GM23338 (cell line): ENCODE measurements at regions not wholly inside any gene's neighbourhood (a gene's known extent, or its start where the extent isn't known, plus 50 kb on each side); places are given as distances from the start of the nearest gene placed in this dataset.

Experiments used
- ATAC-seq: fragments of 200-7000 bp; cut with Tn5 transposase; 3 replicates; pipeline ENCODE4 v1.9.1; 2020
- DNase-seq: peaks from one replicate; pipeline ENCODE4 v3.0.0-alpha.2; 2015; ENCODE audit warnings: low spot score
- H2AFZ ChIP-seq: fragments of 200-600 bp; sonication (generic); 2 replicates; pipeline ENCODE4 v1.8.0; 2016; ENCODE audit warnings: antibody characterized with exemption, mild to moderate bottlenecking, moderate library complexity
- H3F3A ChIP-seq: fragments of 200-600 bp; sonication (generic); replicated peaks from 2 replicates; pipeline ENCODE4 v1.8.0; 2017; ENCODE audit warnings: antibody characterized with exemption, mixed run types, low read depth
- H3K27ac ChIP-seq: fragments of 200-600 bp; sonication (generic); 2 replicates; pipeline ENCODE4 v1.6.1; 2016; ENCODE audit warnings: low read depth
- H3K27me3 ChIP-seq: fragments of 200-600 bp; sonication (generic); 2 replicates; pipeline ENCODE4 v1.8.0; 2016; ENCODE audit warnings: mild to moderate bottlenecking, mixed run types, moderate library complexity; ENCODE audit not compliant: insufficient read depth
- H3K36me3 ChIP-seq: fragments of 200-600 bp; sonication (generic); 2 replicates; pipeline ENCODE4 v1.8.0; 2016; ENCODE audit warnings: mild to moderate bottlenecking; ENCODE audit not compliant: insufficient read depth
- H3K4me1 ChIP-seq: fragments of 200-600 bp; sonication (generic); 2 replicates; pipeline ENCODE4 v1.8.0; 2016; ENCODE audit warnings: mild to moderate bottlenecking, moderate library complexity; ENCODE audit not compliant: insufficient read depth
- H3K4me2 ChIP-seq: fragments of 200-600 bp; sonication (generic); 2 replicates; pipeline ENCODE4 v1.7.1; 2017; ENCODE audit warnings: mixed run types
- H3K4me3 ChIP-seq: fragments of 200-600 bp; sonication (generic); 2 replicates; pipeline ENCODE4 v1.6.1; 2016; ENCODE audit warnings: mixed run types
- H3K79me2 ChIP-seq: fragments of 200-600 bp; sonication (generic); replicated peaks from 2 replicates; pipeline ENCODE4 v1.8.0; 2017; ENCODE audit warnings: mild to moderate bottlenecking; ENCODE audit not compliant: insufficient read depth
- H3K9me2 ChIP-seq: fragments of 200-600 bp; sonication (generic); 2 replicates; pipeline ENCODE4 v1.8.0; 2017; ENCODE audit not compliant: insufficient read depth
- H4K20me1 ChIP-seq: fragments of 200-600 bp; sonication (generic); replicated peaks from 2 replicates; pipeline ENCODE4 v1.8.0; 2017; ENCODE audit warnings: mild to moderate bottlenecking; ENCODE audit not compliant: insufficient read depth
- H3K27ac Mint-ChIP-seq: 2 replicates; pipeline ENCODE4 v1.8.0; 2020; ENCODE audit warnings: inconsistent platforms, mild to moderate bottlenecking, moderate library complexity, mixed read lengths
- H3K27me3 Mint-ChIP-seq: 3 replicates; pipeline ENCODE4 v1.8.0; 2022; ENCODE audit warnings: low read depth, mild to moderate bottlenecking, moderate library complexity, mixed read lengths, inconsistent platforms; ENCODE audit not compliant: insufficient read depth, poor library complexity
- H3K36me3 Mint-ChIP-seq: 3 replicates; pipeline ENCODE4 v1.8.0; 2021; ENCODE audit warnings: low read depth, mild to moderate bottlenecking, inconsistent platforms, moderate library complexity, mixed read lengths
- H3K4me1 Mint-ChIP-seq: 3 replicates; pipeline ENCODE4 v1.8.0; 2020; ENCODE audit warnings: mild to moderate bottlenecking, inconsistent platforms, mixed read lengths
- H3K4me3 Mint-ChIP-seq: 3 replicates; pipeline ENCODE4 v1.8.0; 2021; ENCODE audit warnings: moderate library complexity, mild to moderate bottlenecking, inconsistent platforms, mixed read lengths
- H3K9me3 Mint-ChIP-seq: 3 replicates; pipeline ENCODE4 v1.8.0; 2020; ENCODE audit warnings: moderate library complexity, mild to moderate bottlenecking, inconsistent platforms, mixed read lengths
- CREB1 ChIP-seq: fragments of 250-450 bp; sonication (Bioruptor Pico); IDR thresholded peaks from 2 replicates; pipeline ENCODE4 v1.5.0; 2020; ENCODE audit warnings: low read depth, mild to moderate bottlenecking, moderate library complexity
- CTCF ChIP-seq, 2 experiments: fragments of 200-600 bp in 1 of 2; sonication (generic) in 1 of 2; conservative IDR thresholded peaks; 2 replicates each; pipeline versions ENCODE4 v1.5.1 to v1.6.1; 2016 to 2017; ENCODE audit warnings: antibody characterized with exemption in 2 of 2, low read depth in 2 of 2, mild to moderate bottlenecking in 2 of 2, moderate library complexity in 1 of 2
- EZH2 ChIP-seq: fragments of 200-600 bp; sonication (generic); IDR thresholded peaks from one replicate; pipeline ENCODE4 v1.8.0; 2017; ENCODE audit warnings: antibody characterized with exemption, mild to moderate bottlenecking, low read depth; ENCODE audit not compliant: unreplicated experiment
- EZH2phosphoT487 ChIP-seq: fragments of 200-600 bp; sonication (generic); IDR thresholded peaks from one replicate; pipeline ENCODE4 v1.8.1; 2018; ENCODE audit warnings: antibody characterized with exemption; ENCODE audit not compliant: unreplicated experiment
- NANOG ChIP-seq: IDR thresholded peaks from 2 replicates; pipeline ENCODE4 v1.6.1; 2016; ENCODE audit warnings: antibody characterized with exemption, borderline replicate concordance
- POLR2AphosphoS5 ChIP-seq: IDR thresholded peaks from 2 replicates; pipeline ENCODE4 v1.6.1; 2016; ENCODE audit warnings: antibody characterized with exemption, low read depth
- STAT1 ChIP-seq: IDR thresholded peaks from one replicate; pipeline ENCODE4 v1.6.1; 2016; ENCODE audit warnings: antibody characterized with exemption; ENCODE audit not compliant: unreplicated experiment
- ZNF114 ChIP-seq: fragments of 250-450 bp; sonication (Bioruptor Pico); IDR thresholded peaks from 2 replicates; pipeline ENCODE4 v1.5.0; 2020; ENCODE audit warnings: mild to moderate bottlenecking, moderate library complexity
- ZNF331 ChIP-seq: fragments of 250-450 bp; sonication (Bioruptor Pico); IDR thresholded peaks from 2 replicates; pipeline ENCODE4 v1.5.0; 2020; ENCODE audit warnings: low read depth, mild to moderate bottlenecking, moderate library complexity
- ZNF462 ChIP-seq: fragments of 250-450 bp; sonication (Bioruptor Pico); IDR thresholded peaks from 2 replicates; pipeline ENCODE4 v1.5.0; 2020; ENCODE audit warnings: mild to moderate bottlenecking, moderate library complexity

DNA sequence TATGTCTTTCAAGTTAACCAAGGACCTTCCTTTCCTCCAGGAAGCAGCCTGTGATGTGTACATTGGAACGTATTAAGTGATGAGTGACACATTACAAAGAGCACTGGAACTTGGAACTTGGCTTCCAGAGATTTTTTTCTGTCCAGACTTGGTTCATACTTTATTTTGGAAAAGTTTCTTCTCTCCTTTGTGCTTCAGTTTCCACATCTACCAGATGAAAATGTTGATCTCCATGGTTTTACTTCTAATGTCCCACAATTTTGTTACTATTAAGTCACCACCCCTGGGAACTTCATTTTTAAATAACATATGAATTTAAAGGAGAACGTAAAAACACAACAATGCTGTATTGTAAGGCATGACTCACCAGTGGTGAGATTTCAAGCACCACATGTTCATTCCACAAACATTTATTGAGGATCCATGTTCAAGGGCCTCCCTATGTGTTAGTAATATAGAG lies 290.7 kb upstream of the LMCD1 start:
- Histone ChIP-seq H3K4me2 (no peak overlapping the region), H3K27me3 (no peaks in the 10 kb centered on the region), H3K36me3 (peaks cover 5% of the 10 kb centered on the region; the same call in 1 of the 2 replicates), H3K27ac (no peak overlapping the region), H2AFZ (no peak overlapping the region), H3K4me3 (no peak overlapping the region), H4K20me1 (no peaks in the 10 kb centered on the region), H3F3A (no peaks in the 10 kb centered on the region), H3K4me1 (no peaks in the 10 kb centered on the region; the same call in 1 of the 2 replicates), H3K79me2 (no peaks in the 10 kb centered on the region), H3K9me2 (peaks cover 14% of the 10 kb centered on the region; the same call in 1 of the 2 replicates)
- H3K9me3 Mint-ChIP-seq: peaks cover 3% of the 10 kb centered on the region
- peaks cover 6% of the 10 kb centered on the region for H3K4me1 Mint-ChIP-seq
- ATAC-seq (no peak), DNase-seq (no peak)
- H3K27me3 Mint-ChIP-seq: peaks cover 4% of the 10 kb centered on the region
- no peak for TF ChIP-seq CTCF (conservative IDR thresholded peaks at IDR 0.05; ENCODE audit: low read depth in 2 of 2)
- TF ChIP-seq CREB1 (CRISPR knock-in tag): no peak
- TF ChIP-seq NANOG: no peak
- H3K27ac Mint-ChIP-seq: no peak overlapping the region
- no peaks in the 10 kb centered on the region for H3K36me3 Mint-ChIP-seq
- H3K4me3 Mint-ChIP-seq: no peak overlapping the region

GRCh38 chr3:8212794-8213193 lies 288.8 kb upstream of the LMCD1 start:
- Histone ChIP-seq H3K27me3 (no peaks in the 10 kb centered on the region), H3K9me2 (peaks cover 14% of the 10 kb centered on the region; the same call in 1 of the 2 replicates), H3K4me2 (no peak overlapping the region), H3K27ac (no peak overlapping the region), H3F3A (no peaks in the 10 kb centered on the region), H3K36me3 (peaks cover 5% of the 10 kb centered on the region; the same call in 1 of the 2 replicates), H3K4me3 (no peak overlapping the region), H3K79me2 (no peaks in the 10 kb centered on the region), H4K20me1 (no peaks in the 10 kb centered on the region), H2AFZ (no peak overlapping the region), H3K4me1 (no peaks in the 10 kb centered on the region; the same call in 1 of the 2 replicates)
- peaks cover 4% of the 10 kb centered on the region for H3K27me3 Mint-ChIP-seq
- no peak overlapping the region for H3K27ac Mint-ChIP-seq
- H3K4me3 Mint-ChIP-seq: no peak overlapping the region
- H3K9me3 Mint-ChIP-seq: peaks cover 3% of the 10 kb centered on the region
- no peaks in the 10 kb centered on the region for H3K36me3 Mint-ChIP-seq
- DNase-seq (peak; percentile 3), ATAC-seq (no peak; the same call in 2 of the 3 replicates)
- peaks cover 6% of the 10 kb centered on the region for H3K4me1 Mint-ChIP-seq
- TF ChIP-seq ZNF114 (CRISPR knock-in tag) (no peak), ZNF331 (CRISPR knock-in tag) (no peak), EZH2 (no peak), STAT1 (no peak), CTCF (conservative IDR thresholded peaks at IDR 0.05; ENCODE audit: low read depth in 2 of 2) (no peak), EZH2phosphoT487 (no peak), NANOG (no peak), POLR2AphosphoS5 (no peak), ZNF462 (CRISPR knock-in tag) (no peak)
